HG02610 (cell line): ENCODE measurements at regions not wholly inside any gene's neighbourhood (a gene's known extent, or its start where the extent isn't known, plus 50 kb on each side); places are given as distances from the start of the nearest gene placed in this dataset.

ENCODE experiments used
- ATAC-seq: cut with Tn5 transposase; IDR thresholded peaks from one replicate; pipeline ENCODE4 v1.9.1; 2021; ENCODE audit warnings: mild to moderate bottlenecking, moderate library complexity; ENCODE audit not compliant: unreplicated experiment

DNA sequence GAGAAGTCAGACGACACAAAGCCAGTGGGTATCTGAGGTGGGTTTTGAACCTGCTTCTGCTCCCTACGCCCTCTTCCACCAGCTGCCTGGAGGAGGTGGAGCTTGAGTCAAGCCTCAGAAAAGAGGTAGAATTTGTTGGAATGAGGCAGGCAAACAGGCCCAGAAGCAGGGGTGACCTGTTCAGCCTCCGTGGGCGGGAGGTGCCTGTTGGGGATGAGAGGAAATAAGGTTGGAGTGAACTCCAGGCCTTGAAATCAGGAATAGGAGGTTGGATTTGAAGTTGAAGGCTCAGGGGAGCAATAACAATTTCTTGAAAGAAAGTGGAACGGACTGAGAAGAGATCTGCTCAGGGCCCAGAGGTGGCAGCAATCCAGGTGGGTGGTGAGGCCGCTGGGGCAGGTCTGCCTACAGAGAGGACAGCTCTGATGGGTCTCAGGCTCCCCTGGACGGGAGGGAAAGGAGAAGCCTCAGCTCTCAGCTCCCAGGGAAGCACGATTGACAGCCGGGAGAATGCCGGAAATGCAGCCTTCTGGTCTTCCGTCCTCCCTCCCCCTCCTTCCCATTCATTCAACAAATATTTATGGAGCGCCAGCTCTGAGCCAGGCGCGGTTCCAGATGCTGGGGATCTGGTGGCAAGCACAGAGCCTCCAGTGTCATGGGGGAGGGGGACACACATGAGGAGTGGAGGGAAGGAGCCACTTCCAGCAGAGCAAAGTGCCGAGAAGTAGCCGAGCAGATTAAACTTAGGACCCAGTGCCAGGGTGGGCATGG lies 61.9 kb upstream of the CIBAR2 start:
- ATAC-seq = no peak

- ATAC-seq = no peak
Observed at GRCh38 chr16:85174871-85175723, 62.8 kb upstream of the CIBAR2 start.

GRCh38 chr16:85175724-85176233 lies 63.5 kb upstream of the CIBAR2 start:
- ATAC-seq = no peak

DNA sequence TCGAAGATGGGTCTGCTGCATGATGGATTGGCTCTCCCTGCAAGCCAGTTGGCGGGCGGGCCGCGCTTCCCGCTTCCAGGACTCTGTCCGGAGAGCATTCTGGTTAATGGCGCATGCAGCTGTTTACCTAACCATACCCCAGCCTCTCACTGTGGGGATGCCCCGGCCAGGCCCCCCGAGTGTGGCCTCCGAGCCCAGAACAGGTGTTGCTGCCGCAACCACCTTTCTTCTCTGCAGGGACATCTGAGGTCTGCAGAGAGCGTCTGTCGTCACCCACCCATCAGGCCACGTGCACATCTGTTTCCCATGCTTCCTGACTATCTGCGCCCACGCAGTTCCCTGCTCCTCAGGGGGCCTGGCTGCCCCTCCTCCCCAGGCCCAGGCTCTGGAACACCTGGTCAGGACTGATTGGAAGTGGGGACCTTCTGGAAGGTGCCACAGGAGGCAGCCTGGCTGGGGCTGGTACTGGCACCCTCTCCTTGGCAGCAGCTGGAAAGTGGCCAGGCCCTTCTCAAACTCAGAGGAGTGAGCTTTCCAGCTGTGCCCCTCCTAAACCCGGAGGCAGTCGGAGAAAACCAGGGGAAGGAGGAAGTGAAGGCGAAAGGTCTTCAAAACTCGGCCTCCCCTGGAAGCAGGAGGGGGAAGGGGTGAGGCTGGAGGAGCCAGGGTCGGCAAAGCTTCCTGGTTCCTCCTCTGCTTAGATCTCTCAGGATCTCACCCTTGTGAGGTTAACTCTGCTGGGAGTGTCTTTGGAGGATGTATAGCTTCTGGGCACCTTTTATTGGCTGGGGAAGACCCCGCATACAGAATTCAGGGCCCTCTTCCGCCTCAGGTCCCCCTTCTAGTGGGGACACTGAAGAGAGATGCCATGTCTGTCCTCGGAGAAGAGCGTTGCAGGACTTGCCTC lies 64.5 kb upstream of the CIBAR2 start:
- ATAC-seq = no peak

GRCh38 chr16:85177448-85177846 lies 65.2 kb upstream of the CIBAR2 start:
- no peak for ATAC-seq

- ATAC-seq = no peak
Observed at GRCh38 chr16:85178006-85178591, 65.8 kb upstream of the CIBAR2 start.

DNA sequence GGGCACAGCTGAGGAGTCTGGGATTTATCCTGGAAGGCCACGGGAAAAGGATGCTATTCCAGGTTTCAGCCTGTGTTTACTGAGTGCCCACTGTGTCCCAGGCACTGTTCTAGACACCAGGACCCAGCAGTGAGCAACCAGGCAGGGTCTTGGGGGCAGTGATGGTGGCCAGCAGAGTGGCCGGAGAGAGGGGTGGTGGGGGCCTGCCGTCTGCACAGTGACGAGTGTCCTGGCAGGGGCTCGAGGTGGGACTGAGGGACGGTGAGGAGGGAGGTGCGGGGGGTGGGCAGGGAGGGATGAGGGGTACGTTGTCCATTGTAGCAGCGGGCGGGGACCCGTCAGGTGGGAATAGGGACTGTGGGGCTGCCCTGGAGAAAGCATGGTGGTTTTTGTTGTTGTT lies 66.3 kb upstream of the CIBAR2 start:
- ATAC-seq = no peak

DNA sequence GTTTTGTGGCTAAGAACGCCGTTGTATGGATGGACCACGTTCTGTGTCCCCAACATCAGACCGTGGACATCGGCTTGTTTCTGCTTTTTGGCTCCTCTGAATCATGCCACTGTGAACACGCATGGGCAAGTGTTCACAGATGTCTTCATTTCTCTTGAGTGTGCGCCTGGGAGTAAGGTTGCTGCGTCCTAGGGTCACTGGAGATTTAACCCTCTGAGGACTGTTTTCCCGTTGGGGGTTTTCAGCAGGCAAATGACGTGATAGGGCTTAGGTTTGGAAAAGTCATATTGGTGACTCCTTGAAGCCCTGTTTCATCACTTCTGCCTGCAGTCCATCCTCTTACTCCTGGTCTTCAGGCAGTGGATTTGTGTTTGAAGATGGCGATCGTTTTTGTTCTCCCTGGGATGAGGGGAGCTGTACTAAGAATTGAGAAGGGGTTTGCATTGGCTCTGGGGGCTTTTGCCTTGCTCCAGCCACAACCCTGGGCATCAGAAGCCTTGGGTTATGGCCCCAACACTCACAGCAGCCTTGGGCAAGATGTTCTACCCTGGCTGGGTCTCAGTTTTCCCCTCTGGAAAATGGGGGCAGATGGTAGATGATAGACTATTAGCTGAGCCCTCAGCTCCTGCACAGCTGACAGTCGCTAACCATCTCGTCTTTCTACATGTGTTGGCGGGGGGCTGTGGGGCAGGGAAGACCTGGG lies 67.2 kb upstream of the CIBAR2 start:
- ATAC-seq = no peak

- ATAC-seq = no peak
Observed at GRCh38 chr16:85180047-85180826, 68.0 kb upstream of the CIBAR2 start.

GRCh38 chr16:85180827-85181738 lies 68.8 kb upstream of the CIBAR2 start:
- ATAC-seq = no peak

DNA sequence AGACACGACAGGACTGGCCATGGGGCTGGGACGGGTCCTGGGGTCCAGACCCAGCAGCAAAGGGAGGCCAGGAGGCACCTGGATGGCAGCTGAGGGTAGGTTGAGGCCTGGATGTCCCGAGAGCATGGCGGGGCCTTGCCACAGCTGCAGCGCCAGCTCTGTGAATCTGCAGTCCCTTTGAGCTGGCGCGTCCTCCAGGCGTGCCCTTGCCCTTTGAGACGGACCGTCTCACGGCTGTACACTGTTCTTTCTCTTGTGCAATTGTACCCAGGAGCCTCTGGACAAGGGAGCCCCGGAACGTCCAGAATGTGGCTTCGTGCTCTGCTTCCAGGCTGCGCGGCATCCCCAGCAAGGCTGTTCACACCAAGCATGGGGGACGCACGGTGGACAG lies 69.5 kb upstream of the CIBAR2 start:
- ATAC-seq = no peak

GRCh38 chr16:85182286-85182685 lies 70.0 kb upstream of the CIBAR2 start:
- no peak for ATAC-seq

GRCh38 chr16:85182774-85183173 lies 70.5 kb upstream of the CIBAR2 start:
- ATAC-seq = no peak

GRCh38 chr16:85183564-85183963 lies 71.3 kb upstream of the CIBAR2 start:
- no peak for ATAC-seq

DNA sequence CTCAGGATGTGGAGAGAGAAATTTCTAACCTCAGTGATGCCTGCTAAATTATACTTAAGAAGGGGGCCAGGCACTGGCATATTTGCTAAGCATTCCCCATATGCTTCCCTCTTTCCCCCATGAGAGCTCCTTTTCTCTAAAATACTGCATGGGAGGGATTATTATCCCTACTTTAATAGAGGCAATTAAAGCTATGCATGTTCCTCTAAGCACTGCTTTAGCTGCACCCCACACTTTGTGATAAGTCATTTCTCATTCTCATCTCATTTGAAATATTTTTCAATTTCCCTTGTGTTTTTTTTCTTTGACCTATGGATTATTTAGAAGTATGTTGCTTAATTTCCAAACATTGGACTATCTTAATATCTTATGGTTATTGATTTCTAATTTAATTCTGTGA lies 72.1 kb upstream of the CIBAR2 start:
- ATAC-seq = no peak

DNA sequence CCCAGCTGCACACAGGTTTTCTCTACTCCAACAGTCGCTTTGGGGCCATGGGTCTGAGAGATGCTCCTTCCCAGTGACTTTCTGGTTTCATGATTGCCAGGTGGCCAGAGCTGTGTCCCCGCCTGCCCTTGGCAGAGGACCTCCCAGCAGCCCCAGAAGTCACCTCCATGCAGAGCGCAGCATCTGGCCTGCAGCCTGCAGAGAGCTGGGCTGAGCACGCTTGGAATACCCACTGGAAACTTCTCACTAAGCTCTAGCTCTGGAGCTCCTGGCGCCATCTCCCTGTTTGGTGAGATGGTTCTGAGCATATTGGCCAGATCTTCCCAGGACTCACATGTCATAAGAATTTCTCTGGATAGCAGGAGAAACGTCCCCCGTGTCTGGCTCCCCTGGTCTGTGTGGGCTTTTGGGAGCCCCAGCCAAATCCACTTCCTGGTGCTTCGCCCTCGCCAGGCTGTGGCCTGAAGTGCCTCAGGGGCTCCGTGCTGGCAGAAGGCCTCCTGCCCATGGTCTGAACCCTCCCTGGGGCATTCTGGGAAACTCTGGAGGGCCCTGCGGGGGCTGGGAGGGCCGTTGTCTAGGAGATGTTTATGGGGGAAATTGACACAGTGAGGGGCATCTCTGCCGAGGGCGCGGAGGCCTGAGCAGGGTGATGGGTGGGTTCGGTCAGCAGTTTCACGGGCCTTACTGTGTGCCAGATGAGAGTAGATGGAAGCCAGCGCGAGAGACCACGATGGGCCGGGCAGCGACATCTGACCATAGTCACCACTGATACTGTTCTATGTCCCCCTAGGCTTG lies 73.2 kb upstream of the CIBAR2 start:
- ATAC-seq = no peak

DNA sequence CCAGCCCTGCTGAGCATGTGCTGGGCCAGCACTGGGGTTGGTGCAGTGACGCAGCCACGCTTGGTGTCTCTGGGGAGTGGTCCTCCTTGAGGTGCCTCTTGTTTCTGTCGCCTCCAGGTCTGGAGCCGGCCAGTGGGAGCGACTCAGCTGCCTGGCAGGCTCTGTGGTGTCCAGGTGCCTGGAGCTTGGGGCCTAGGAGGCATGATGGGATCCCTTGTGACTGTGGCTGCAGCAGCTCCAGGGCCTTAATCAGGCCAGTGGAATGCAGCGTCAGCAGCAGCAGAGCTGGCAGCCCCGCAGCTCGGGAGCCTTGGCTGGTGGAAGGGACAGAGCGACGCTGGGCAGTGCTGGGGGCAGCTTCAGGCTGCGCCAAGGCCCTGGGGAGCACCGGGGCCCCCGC lies 74.7 kb upstream of the CIBAR2 start:
- no peak for ATAC-seq
